ENCODE measurements at regions not wholly inside any gene's neighbourhood (a gene's known extent, or its start where the extent isn't known, plus 50 kb on each side); places are given as distances from the start of the nearest gene placed in this dataset.

DNA sequence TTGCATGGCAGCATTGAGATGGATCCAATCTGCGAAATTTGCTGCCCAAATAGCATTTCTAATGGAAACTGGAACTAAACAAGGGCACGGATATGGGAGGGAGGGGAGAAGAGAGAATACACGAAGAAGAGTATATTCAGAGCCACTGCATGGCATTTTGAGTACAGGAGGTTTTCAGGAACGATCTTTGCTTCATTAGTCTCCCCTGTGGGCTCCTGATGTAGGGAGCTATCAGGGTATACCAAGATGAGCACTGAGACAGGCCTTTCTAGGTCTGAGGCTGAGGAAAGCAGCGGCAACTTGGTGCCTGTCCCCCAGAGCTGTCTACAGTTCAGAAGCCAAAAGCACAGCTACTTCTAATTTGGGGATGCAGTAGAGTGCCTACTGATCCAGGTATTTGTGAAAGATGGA, 257.7 kb upstream of the PMFBP1 start:
- DNase-seq (ENCODE audit: low read depth in 2 of 2) = no peak
- TF ChIP-seq CTCF (IDR thresholded peaks at IDR 0.05; ENCODE audit: low read depth, low read length) = no peak
- no peak overlapping the region for H3K4me3 ChIP-seq (replicated peaks in 1 of 2; ENCODE audit: low read depth in 2 of 2, low read length in 2 of 2)

- TF ChIP-seq CTCF (IDR thresholded peaks at IDR 0.05; ENCODE audit: low read depth, low read length) = no peak
Measured at GRCh38 chr16:72428681-72429376, 256.9 kb upstream of the PMFBP1 start.

GRCh38 chr16:72427783-72428331, 255.9 kb upstream of the PMFBP1 start:
- DNase-seq (ENCODE audit: low read depth in 2 of 2) = no peak
- no peak for TF ChIP-seq CTCF (IDR thresholded peaks at IDR 0.05; ENCODE audit: low read depth, low read length)
- H3K4me3 ChIP-seq (replicated peaks in 1 of 2; ENCODE audit: low read depth in 2 of 2, low read length in 2 of 2) = no peak overlapping the region

More at GRCh38 chr16:72428681-72429376, 256.9 kb upstream of the PMFBP1 start:
- no peak overlapping the region for H3K4me3 ChIP-seq (replicated peaks in 1 of 2; ENCODE audit: low read depth in 2 of 2, low read length in 2 of 2)
- DNase-seq (ENCODE audit: low read depth in 2 of 2) = no peak

DNA sequence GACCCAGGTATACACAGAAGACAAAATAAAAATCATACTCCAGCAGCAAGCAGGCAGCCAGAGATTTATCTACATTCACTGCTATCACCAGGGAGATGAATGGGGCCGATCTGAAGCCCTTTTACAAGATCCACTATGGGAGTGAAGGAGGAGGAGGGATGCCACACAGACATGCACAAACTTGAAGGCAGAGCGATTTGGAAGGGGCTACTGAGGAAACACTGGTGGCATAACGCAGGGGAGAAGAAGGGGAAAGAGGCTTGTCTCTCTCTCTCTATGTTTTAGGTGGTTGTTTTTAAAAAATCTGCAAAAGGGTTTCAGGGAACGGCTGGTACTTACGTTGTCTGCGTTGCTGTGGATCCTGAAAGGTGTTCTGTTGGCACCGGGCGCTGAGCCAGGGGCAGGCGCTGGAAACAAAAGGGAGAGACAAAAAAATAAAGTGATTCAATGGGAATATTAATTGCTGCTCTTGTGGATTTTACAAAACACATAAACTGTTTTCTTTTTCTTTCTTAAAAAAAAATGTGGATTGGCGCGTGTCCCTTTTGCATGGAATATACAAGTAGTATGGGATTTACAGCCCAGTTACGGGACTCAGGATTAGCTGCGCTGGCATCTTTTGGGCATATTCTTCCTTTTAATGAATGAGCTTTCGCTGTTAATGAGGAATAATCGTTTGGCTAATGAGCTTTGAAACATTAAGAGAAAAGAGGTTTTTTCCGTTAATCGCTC, 255.3 kb upstream of the PMFBP1 start:
- no peak for TF ChIP-seq CTCF (IDR thresholded peaks at IDR 0.05; ENCODE audit: low read depth, low read length)
- no peak for DNase-seq (ENCODE audit: low read depth in 2 of 2)
- no peak overlapping the region for H3K4me3 ChIP-seq (replicated peaks in 1 of 2; ENCODE audit: low read depth in 2 of 2, low read length in 2 of 2)

GRCh38 chr16:72426386-72426785, 254.4 kb upstream of the PMFBP1 start:
- no peak overlapping the region for H3K4me3 ChIP-seq (replicated peaks in 1 of 2; ENCODE audit: low read depth in 2 of 2, low read length in 2 of 2)
- TF ChIP-seq CTCF (IDR thresholded peaks at IDR 0.05; ENCODE audit: low read depth, low read length) = no peak
- no peak for DNase-seq (ENCODE audit: low read depth in 2 of 2)

- no peak overlapping the region for H3K4me3 ChIP-seq (replicated peaks in 1 of 2; ENCODE audit: low read depth in 2 of 2, low read length in 2 of 2)
- no peak for DNase-seq (ENCODE audit: low read depth in 2 of 2)
- TF ChIP-seq CTCF (IDR thresholded peaks at IDR 0.05; ENCODE audit: low read depth, low read length) = no peak
Measured at GRCh38 chr16:72425571-72426341, 253.8 kb upstream of the PMFBP1 start.

Data from cardiac fibroblast (primary cell).